HG03565 (cell line): ENCODE measurements at regions not wholly inside any gene's neighbourhood (a gene's known extent, or its start where the extent isn't known, plus 50 kb on each side); places are given as distances from the start of the nearest gene placed in this dataset.
A peak's percentile ranks its signal among the peaks of the same experiment; 100 is the strongest.
"Not testable (repeated sequence)": the region's sequence is repeated elsewhere in the genome, so short reads cannot be mapped to it uniquely, and the experiment has no call there.

Source experiments
- ATAC-seq: cut with Tn5 transposase; IDR thresholded peaks from one replicate; pipeline ENCODE4 v1.9.1; 2021; ENCODE audit warnings: mild to moderate bottlenecking, moderate library complexity; ENCODE audit not compliant: unreplicated experiment

- ATAC-seq: not testable (repeated sequence)
Measured at GRCh38 chr16:22651111-22651817, 140.6 kb downstream of the NPIPB5 start.

GRCh38 chr16:22652463-22652845 is 141.8 kb downstream of the NPIPB5 start:
- ATAC-seq: no peak

- no peak for ATAC-seq
Measured at GRCh38 chr16:22653876-22654275, 143.2 kb downstream of the NPIPB5 start.

GRCh38 chr16:22656573-22656972 is 145.9 kb downstream of the NPIPB5 start:
- not testable (repeated sequence) for ATAC-seq

- ATAC-seq: no peak
Measured at GRCh38 chr16:22659933-22660332, 149.2 kb downstream of the NPIPB5 start.

GRCh38 chr16:22660441-22661160 is 149.9 kb downstream of the NPIPB5 start:
- ATAC-seq: no peak

GRCh38 chr16:22661161-22661647 is 150.5 kb downstream of the NPIPB5 start:
- no peak for ATAC-seq

GRCh38 chr16:22662958-22663357 is 151.0 kb upstream of the HS3ST2 start:
- ATAC-seq: not testable (repeated sequence)

GRCh38 chr16:22663389-22664064 is 150.4 kb upstream of the HS3ST2 start:
- no peak for ATAC-seq

GRCh38 chr16:22664132-22664531 is 149.8 kb upstream of the HS3ST2 start:
- ATAC-seq: no peak

GRCh38 chr16:22664561-22664997 is 149.4 kb upstream of the HS3ST2 start:
- no peak for ATAC-seq

- ATAC-seq: no peak
Measured at GRCh38 chr16:22665048-22665797, 148.7 kb upstream of the HS3ST2 start.

GRCh38 chr16:22665803-22666202 is 148.2 kb upstream of the HS3ST2 start:
- ATAC-seq: no peak

- no peak for ATAC-seq
Measured at GRCh38 chr16:22668318-22668717, 145.6 kb upstream of the HS3ST2 start.

- ATAC-seq: no peak
Measured at GRCh38 chr16:22670044-22670536, 143.9 kb upstream of the HS3ST2 start.

- peak; percentile 40 for ATAC-seq
Measured at GRCh38 chr16:22670551-22671041, 143.4 kb upstream of the HS3ST2 start.

GRCh38 chr16:22671301-22672076 is 142.5 kb upstream of the HS3ST2 start:
- no peak for ATAC-seq

GRCh38 chr16:22672830-22673210 is 141.1 kb upstream of the HS3ST2 start:
- ATAC-seq: no peak

GRCh38 chr16:22673421-22673831 is 140.5 kb upstream of the HS3ST2 start:
- ATAC-seq: no peak

- no peak for ATAC-seq
Measured at GRCh38 chr16:22674832-22675191, 139.2 kb upstream of the HS3ST2 start.
